Osteoblast (primary cell): ENCODE measurements at regions not wholly inside any gene's neighbourhood (a gene's known extent, or its start where the extent isn't known, plus 50 kb on each side); places are given as distances from the start of the nearest gene placed in this dataset.

Experiments used
- DNase-seq: peaks from one replicate; pipeline ENCODE4 v3.0.0; 2011; ENCODE audit warnings: low spot score, mixed read lengths; ENCODE audit not compliant: insufficient read length; ENCODE audit errors: missing footprints
- H2AFZ ChIP-seq: 2 replicates; pipeline ENCODE4 v1.6.0; 2011; ENCODE audit warnings: mild to moderate bottlenecking, low read length
- H3K27ac ChIP-seq: 2 replicates; pipeline ENCODE4 v1.5.1; 2011; ENCODE audit warnings: mild to moderate bottlenecking, low read depth, low read length, moderate library complexity
- H3K27me3 ChIP-seq: 2 replicates; pipeline ENCODE4 v1.6.0; 2012; ENCODE audit warnings: mild to moderate bottlenecking, control low read depth, inconsistent platforms, low read length, moderate library complexity; ENCODE audit not compliant: insufficient read depth
- H3K36me3 ChIP-seq: 2 replicates; pipeline ENCODE4 v1.5.1; 2011; ENCODE audit warnings: mild to moderate bottlenecking, low read length, control low read depth, moderate library complexity; ENCODE audit not compliant: insufficient read depth
- H3K4me1 ChIP-seq: 2 replicates; pipeline ENCODE4 v1.5.1; 2011; ENCODE audit warnings: mild to moderate bottlenecking, low read length, control low read depth, moderate library complexity; ENCODE audit not compliant: insufficient read depth
- H3K4me2 ChIP-seq: 2 replicates; pipeline ENCODE4 v1.6.0; 2011; ENCODE audit warnings: mild to moderate bottlenecking, low read length; ENCODE audit not compliant: insufficient read depth
- H3K4me3 ChIP-seq: fragments of 200-600 bp; sonication (generic); 3 replicates; pipeline ENCODE4 v1.5.1; 2012; ENCODE audit warnings: mild to moderate bottlenecking, low read length, inconsistent platforms; ENCODE audit not compliant: insufficient read depth
- H3K79me2 ChIP-seq: 2 replicates; pipeline ENCODE4 v1.6.0; 2012; ENCODE audit warnings: mild to moderate bottlenecking, low read length, control low read depth, inconsistent platforms; ENCODE audit not compliant: insufficient read depth
- H3K9me3 ChIP-seq: 2 replicates; pipeline ENCODE4 v1.5.1; 2011; ENCODE audit warnings: low read depth, low read length, control low read depth
- H4K20me1 ChIP-seq: 2 replicates; pipeline ENCODE4 v1.6.0; 2012; ENCODE audit warnings: mild to moderate bottlenecking, low read length, control low read depth; ENCODE audit not compliant: insufficient read depth
- CTCF ChIP-seq: IDR thresholded peaks from 2 replicates; pipeline ENCODE4 v1.5.1; 2011; ENCODE audit warnings: mild to moderate bottlenecking, low read depth, low read length, moderate library complexity; ENCODE audit errors: extremely low read depth

- Histone ChIP-seq H3K27ac (no peak overlapping the region), H3K4me3 (no peak overlapping the region), H3K9me3 (no peaks in the 10 kb centered on the region), H3K27me3 (no peaks in the 10 kb centered on the region), H3K4me1 (no peaks in the 10 kb centered on the region), H2AFZ (no peak overlapping the region), H3K36me3 (no peaks in the 10 kb centered on the region), H3K4me2 (no peak overlapping the region), H4K20me1 (no peaks in the 10 kb centered on the region), H3K79me2 (no peaks in the 10 kb centered on the region)
- no peak for TF ChIP-seq CTCF
- no peak for DNase-seq
These were observed 127.2 kb upstream of the ZC3H12A start for GRCh38 chr1:37347104-37347649.

- H3K79me2 ChIP-seq = no peaks in the 10 kb centered on the region
- no peaks in the 10 kb centered on the region for H3K4me1 ChIP-seq
- no peaks in the 10 kb centered on the region for H3K9me3 ChIP-seq
- no peaks in the 10 kb centered on the region for H4K20me1 ChIP-seq
- no peak overlapping the region for H2AFZ ChIP-seq
- no peaks in the 10 kb centered on the region for H3K27me3 ChIP-seq
- H3K4me3 ChIP-seq = no peak overlapping the region
- H3K36me3 ChIP-seq = no peaks in the 10 kb centered on the region
- no peak overlapping the region for H3K27ac ChIP-seq
- H3K4me2 ChIP-seq = no peak overlapping the region
- no peak for TF ChIP-seq CTCF
- DNase-seq = no peak
These were observed 120.5 kb upstream of the ZC3H12A start for GRCh38 chr1:37353871-37354270.

GRCh38 chr1:37354876-37355650 lies 119.3 kb upstream of the ZC3H12A start:
- Histone ChIP-seq H3K4me2 (no peak overlapping the region), H2AFZ (no peak overlapping the region), H3K27me3 (no peaks in the 10 kb centered on the region), H3K36me3 (no peaks in the 10 kb centered on the region), H3K4me3 (no peak overlapping the region), H3K9me3 (no peaks in the 10 kb centered on the region), H3K27ac (no peak overlapping the region), H4K20me1 (no peaks in the 10 kb centered on the region), H3K79me2 (no peaks in the 10 kb centered on the region), H3K4me1 (no peaks in the 10 kb centered on the region)
- no peak for TF ChIP-seq CTCF
- no peak for DNase-seq

- Histone ChIP-seq H3K27ac (no peak overlapping the region), H3K36me3 (no peaks in the 10 kb centered on the region), H3K4me3 (no peak overlapping the region), H3K4me2 (no peak overlapping the region), H4K20me1 (no peaks in the 10 kb centered on the region), H3K9me3 (no peaks in the 10 kb centered on the region), H2AFZ (no peak overlapping the region), H3K79me2 (no peaks in the 10 kb centered on the region), H3K4me1 (no peaks in the 10 kb centered on the region), H3K27me3 (no peaks in the 10 kb centered on the region)
- TF ChIP-seq CTCF = no peak
- DNase-seq = no peak
These were observed 115.4 kb upstream of the ZC3H12A start for GRCh38 chr1:37358992-37359391.
